ENCODE measurements at regions not wholly inside any gene's neighbourhood (a gene's known extent, or its start where the extent isn't known, plus 50 kb on each side); places are given as distances from the start of the nearest gene placed in this dataset.

DNA sequence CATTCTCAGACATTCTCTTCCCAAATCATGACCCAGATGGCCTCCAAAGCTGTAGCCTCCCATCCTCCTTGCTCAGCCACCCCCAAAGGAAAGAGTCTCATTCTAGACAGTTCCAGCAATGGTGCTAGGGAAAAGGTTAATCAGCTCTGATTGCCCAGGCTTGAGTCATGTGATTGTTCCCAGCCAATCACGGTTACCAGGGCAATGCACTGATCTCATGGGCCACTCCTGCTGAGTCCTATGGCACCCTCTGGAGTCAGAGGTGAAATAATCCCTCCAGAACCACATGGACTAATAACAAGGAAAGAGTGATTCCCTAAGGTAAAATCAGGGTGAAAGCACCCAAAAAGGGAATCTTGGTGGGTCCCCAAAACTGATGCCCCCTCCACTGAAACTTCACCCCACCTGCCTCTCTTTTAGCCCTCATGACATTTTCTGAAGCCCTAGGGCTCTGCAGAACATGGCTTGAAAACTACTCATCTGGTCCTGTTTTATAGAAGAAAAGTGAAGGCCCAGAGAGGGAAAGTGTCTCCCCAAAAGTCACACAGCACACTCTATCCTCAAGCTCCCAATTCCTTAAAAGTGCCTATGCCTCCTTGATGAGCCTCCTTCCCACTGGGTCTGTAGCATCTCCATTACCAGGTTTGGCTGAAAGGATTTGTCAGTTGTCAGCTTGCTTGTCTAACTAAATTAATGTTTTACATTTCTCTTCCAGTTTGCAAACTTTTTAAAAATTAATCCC is 203.7 kb downstream of the MN1 start:
- TF ChIP-seq, protein P1, sequence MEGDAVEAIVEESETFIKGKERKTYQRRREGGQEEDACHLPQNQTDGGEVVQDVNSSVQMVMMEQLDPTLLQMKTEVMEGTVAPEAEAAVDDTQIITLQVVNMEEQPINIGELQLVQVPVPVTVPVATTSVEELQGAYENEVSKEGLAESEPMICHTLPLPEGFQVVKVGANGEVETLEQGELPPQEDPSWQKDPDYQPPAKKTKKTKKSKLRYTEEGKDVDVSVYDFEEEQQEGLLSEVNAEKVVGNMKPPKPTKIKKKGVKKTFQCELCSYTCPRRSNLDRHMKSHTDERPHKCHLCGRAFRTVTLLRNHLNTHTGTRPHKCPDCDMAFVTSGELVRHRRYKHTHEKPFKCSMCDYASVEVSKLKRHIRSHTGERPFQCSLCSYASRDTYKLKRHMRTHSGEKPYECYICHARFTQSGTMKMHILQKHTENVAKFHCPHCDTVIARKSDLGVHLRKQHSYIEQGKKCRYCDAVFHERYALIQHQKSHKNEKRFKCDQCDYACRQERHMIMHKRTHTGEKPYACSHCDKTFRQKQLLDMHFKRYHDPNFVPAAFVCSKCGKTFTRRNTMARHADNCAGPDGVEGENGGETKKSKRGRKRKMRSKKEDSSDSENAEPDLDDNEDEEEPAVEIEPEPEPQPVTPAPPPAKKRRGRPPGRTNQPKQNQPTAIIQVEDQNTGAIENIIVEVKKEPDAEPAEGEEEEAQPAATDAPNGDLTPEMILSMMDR (IDR thresholded peaks at IDR 0.05) = no peak
- no peak for TF ChIP-seq EZH2 (IDR thresholded peaks at IDR 0.05; ENCODE audit: borderline replicate concordance, insufficient read depth, low read depth, low read length, poor library complexity, severe bottlenecking)
